Mesendoderm (in vitro differentiated cells): ENCODE measurements at regions not wholly inside any gene's neighbourhood (a gene's known extent, or its start where the extent isn't known, plus 50 kb on each side); places are given as distances from the start of the nearest gene placed in this dataset.
A peak's percentile ranks its signal among the peaks of the same experiment; 100 is the strongest.

Source experiments
- DNase-seq: peaks from one replicate; pipeline ENCODE4 v3.0.0; 2013
- H2AK5ac ChIP-seq: 2 replicates; pipeline ENCODE4 v1.6.1; 2013; ENCODE audit warnings: low read length, inconsistent platforms
- H2BK120ac ChIP-seq: 2 replicates; pipeline ENCODE4 v1.6.1; 2013; ENCODE audit warnings: low read depth, mild to moderate bottlenecking, low read length, moderate library complexity, mixed read lengths
- H2BK15ac ChIP-seq: replicated peaks from 2 replicates; pipeline ENCODE4 v1.6.1; 2013; ENCODE audit warnings: low read depth, mild to moderate bottlenecking, moderate library complexity
- H2BK5ac ChIP-seq: 2 replicates; pipeline ENCODE4 v1.6.1; 2013; ENCODE audit warnings: low read length, inconsistent platforms
- H3K18ac ChIP-seq: 2 replicates; pipeline ENCODE4 v1.6.1; 2013; ENCODE audit warnings: mild to moderate bottlenecking, low read length, mixed read lengths
- H3K23ac ChIP-seq: one replicate; pipeline ENCODE4 v1.6.1; 2013; ENCODE audit warnings: low read length
- H3K27ac ChIP-seq: 2 replicates; pipeline ENCODE4 v1.5.1; 2013; ENCODE audit warnings: low read depth, mild to moderate bottlenecking, inconsistent platforms, low read length, moderate library complexity
- H3K27me3 ChIP-seq: 2 replicates; pipeline ENCODE4 v1.6.1; 2013; ENCODE audit warnings: low read length, control low read depth, mild to moderate bottlenecking, inconsistent platforms; ENCODE audit not compliant: insufficient read depth, poor library complexity
- H3K36me3 ChIP-seq: 2 replicates; pipeline ENCODE4 v1.6.1; 2013; ENCODE audit warnings: low read length, inconsistent platforms; ENCODE audit not compliant: control insufficient read depth, insufficient read depth
- H3K4ac ChIP-seq: one replicate; pipeline ENCODE4 v1.6.1; 2013; ENCODE audit warnings: low read depth, mild to moderate bottlenecking, low read length, moderate library complexity
- H3K4me1 ChIP-seq: 2 replicates; pipeline ENCODE4 v1.6.1; 2013; ENCODE audit warnings: low read depth, low read length, inconsistent platforms; ENCODE audit not compliant: control insufficient read depth
- H3K4me2 ChIP-seq: 2 replicates; pipeline ENCODE4 v1.6.1; 2013; ENCODE audit warnings: low read length
- H3K4me3 ChIP-seq: 2 replicates; pipeline ENCODE4 v1.5.1; 2013; ENCODE audit warnings: mild to moderate bottlenecking, low read length
- H3K56ac ChIP-seq: one replicate; pipeline ENCODE4 v1.6.1; 2013; ENCODE audit warnings: low read length
- H3K79me1 ChIP-seq: 2 replicates; pipeline ENCODE4 v1.6.1; 2013; ENCODE audit warnings: low read length, inconsistent platforms
- H3K79me2 ChIP-seq: 2 replicates; pipeline ENCODE4 v1.6.1; 2013; ENCODE audit warnings: mild to moderate bottlenecking, low read length; ENCODE audit not compliant: control insufficient read depth, insufficient read depth
- H3K9ac ChIP-seq: 2 replicates; pipeline ENCODE4 v1.6.1; 2013; ENCODE audit warnings: low read length, inconsistent platforms
- H4K5ac ChIP-seq: one replicate; pipeline ENCODE4 v1.6.1; 2013; ENCODE audit warnings: low read length
- H4K8ac ChIP-seq: one replicate; pipeline ENCODE4 v1.6.1; 2013; ENCODE audit warnings: low read depth, mild to moderate bottlenecking, control low read depth, low read length, moderate library complexity
- WGBS: extraction: QIAGEN DNeasy Blood & Tissue Kit; methylation state at CpG from one replicate; pipeline ENCODE4 v1.1.7; 2013; ENCODE audit warnings: low lambda C conversion rate, missing lambda C conversion rate; ENCODE audit not compliant: insufficient coverage; ENCODE audit errors: extremely low coverage; 5-methylcytosine and 5-hydroxymethylcytosine counted together

- no peak overlapping the region for H3K4me3 ChIP-seq
- H3K23ac ChIP-seq, result no peak overlapping the region
- no peak overlapping the region for H2BK5ac ChIP-seq
- no peaks in the 10 kb centered on the region for H3K79me1 ChIP-seq
- H3K56ac ChIP-seq, result no peak overlapping the region
- no peak overlapping the region for H3K9ac ChIP-seq
- H3K27ac ChIP-seq, result no peak overlapping the region
- H3K36me3 ChIP-seq, result no peaks in the 10 kb centered on the region
- no peak overlapping the region for H4K5ac ChIP-seq
- H4K8ac ChIP-seq, result no peak overlapping the region
- no peaks in the 10 kb centered on the region for H3K4me1 ChIP-seq
- no peak overlapping the region for H3K4ac ChIP-seq
- no peak overlapping the region for H2BK120ac ChIP-seq
- H3K18ac ChIP-seq, result peak overlapping the region; percentile 70
- H2AK5ac ChIP-seq, result no peak overlapping the region
- no peak for DNase-seq
- no peaks in the 10 kb centered on the region for H3K27me3 ChIP-seq
- no peak overlapping the region for H3K4me2 ChIP-seq
- no CpG with 5 or more reads among the region's 7 CpGs for WGBS
- no peak overlapping the region for H2BK15ac ChIP-seq
- no peaks in the 10 kb centered on the region for H3K79me2 ChIP-seq
Measured at GRCh38 chr9:81116340-81117137, 572.8 kb downstream of the TLE1 start.

- no peak overlapping the region for H3K27ac ChIP-seq
- no peaks in the 10 kb centered on the region for H3K79me1 ChIP-seq
- H2BK120ac ChIP-seq, result no peak overlapping the region
- no peak overlapping the region for H3K9ac ChIP-seq
- no peak overlapping the region for H2AK5ac ChIP-seq
- H3K23ac ChIP-seq, result no peak overlapping the region
- H3K36me3 ChIP-seq, result no peaks in the 10 kb centered on the region
- no peak overlapping the region for H3K18ac ChIP-seq
- H3K79me2 ChIP-seq, result no peaks in the 10 kb centered on the region
- H2BK15ac ChIP-seq, result peak overlapping the region; percentile 42
- no peak overlapping the region for H3K4ac ChIP-seq
- no peak overlapping the region for H3K56ac ChIP-seq
- H3K4me2 ChIP-seq, result no peak overlapping the region
- H3K4me1 ChIP-seq, result no peaks in the 10 kb centered on the region
- no peak overlapping the region for H3K4me3 ChIP-seq
- no CpG with 5 or more reads among the region's 7 CpGs for WGBS
- H4K8ac ChIP-seq, result no peak overlapping the region
- H2BK5ac ChIP-seq, result no peak overlapping the region
- no peaks in the 10 kb centered on the region for H3K27me3 ChIP-seq
- no peak for DNase-seq
- H4K5ac ChIP-seq, result no peak overlapping the region
Measured at GRCh38 chr9:81113453-81114124, 575.8 kb downstream of the TLE1 start.

- Histone ChIP-seq H3K4me3 (no peak overlapping the region), H3K36me3 (no peaks in the 10 kb centered on the region), H2BK120ac (no peak overlapping the region), H3K27ac (no peak overlapping the region), H4K8ac (no peak overlapping the region), H3K79me1 (no peaks in the 10 kb centered on the region), H3K23ac (no peak overlapping the region), H3K18ac (no peak overlapping the region), H3K56ac (no peak overlapping the region), H3K4ac (no peak overlapping the region), H3K79me2 (no peaks in the 10 kb centered on the region), H4K5ac (no peak overlapping the region), H2BK5ac (no peak overlapping the region), H2BK15ac (no peak overlapping the region), H3K4me1 (no peaks in the 10 kb centered on the region), H3K27me3 (no peaks in the 10 kb centered on the region), H3K4me2 (no peak overlapping the region), H3K9ac (no peak overlapping the region), H2AK5ac (no peak overlapping the region)
- no CpG with 5 or more reads among the region's 7 CpGs for WGBS
- DNase-seq, result no peak
Measured at GRCh38 chr9:81112627-81113452, 576.5 kb downstream of the TLE1 start.

GRCh38 chr9:81108821-81109220 lies 580.5 kb downstream of the TLE1 start:
- no peaks in the 10 kb centered on the region for H3K79me1 ChIP-seq
- H3K27me3 ChIP-seq, result no peaks in the 10 kb centered on the region
- H3K18ac ChIP-seq, result no peak overlapping the region
- H3K4me2 ChIP-seq, result no peak overlapping the region
- no peak overlapping the region for H3K23ac ChIP-seq
- H3K36me3 ChIP-seq, result no peaks in the 10 kb centered on the region
- no peak overlapping the region for H2BK5ac ChIP-seq
- H4K5ac ChIP-seq, result no peak overlapping the region
- H2BK120ac ChIP-seq, result no peak overlapping the region
- H4K8ac ChIP-seq, result no peak overlapping the region
- no peak overlapping the region for H3K27ac ChIP-seq
- no peak overlapping the region for H3K4me3 ChIP-seq
- no peak for DNase-seq
- no peaks in the 10 kb centered on the region for H3K79me2 ChIP-seq
- H3K4ac ChIP-seq, result no peak overlapping the region
- H3K4me1 ChIP-seq, result no peaks in the 10 kb centered on the region
- no peak overlapping the region for H2BK15ac ChIP-seq
- WGBS, result no CpG with 5 or more reads among the region's 1 CpG
- no peak overlapping the region for H3K56ac ChIP-seq
- no peak overlapping the region for H2AK5ac ChIP-seq
- H3K9ac ChIP-seq, result no peak overlapping the region

GRCh38 chr9:81108391-81108790 lies 581.0 kb downstream of the TLE1 start:
- Histone ChIP-seq H3K23ac (no peak overlapping the region), H3K9ac (no peak overlapping the region), H2BK5ac (no peak overlapping the region), H3K4me1 (no peaks in the 10 kb centered on the region), H2BK15ac (no peak overlapping the region), H3K27ac (no peak overlapping the region), H3K18ac (no peak overlapping the region), H3K56ac (no peak overlapping the region), H3K79me2 (no peaks in the 10 kb centered on the region), H3K79me1 (no peaks in the 10 kb centered on the region), H3K4me2 (no peak overlapping the region), H3K36me3 (no peaks in the 10 kb centered on the region), H2AK5ac (no peak overlapping the region), H4K5ac (no peak overlapping the region), H2BK120ac (no peak overlapping the region), H3K4me3 (no peak overlapping the region), H3K27me3 (no peaks in the 10 kb centered on the region), H4K8ac (no peak overlapping the region), H3K4ac (no peak overlapping the region)
- WGBS, result no CpG with 5 or more reads among the region's 1 CpG
- peak; percentile 19 for DNase-seq
